ENCODE measurements at regions not wholly inside any gene's neighbourhood (a gene's known extent, or its start where the extent isn't known, plus 50 kb on each side); places are given as distances from the start of the nearest gene placed in this dataset.
"Not testable (repeated sequence)": the region's sequence is repeated elsewhere in the genome, so short reads cannot be mapped to it uniquely, and the experiment has no call there.

DNA sequence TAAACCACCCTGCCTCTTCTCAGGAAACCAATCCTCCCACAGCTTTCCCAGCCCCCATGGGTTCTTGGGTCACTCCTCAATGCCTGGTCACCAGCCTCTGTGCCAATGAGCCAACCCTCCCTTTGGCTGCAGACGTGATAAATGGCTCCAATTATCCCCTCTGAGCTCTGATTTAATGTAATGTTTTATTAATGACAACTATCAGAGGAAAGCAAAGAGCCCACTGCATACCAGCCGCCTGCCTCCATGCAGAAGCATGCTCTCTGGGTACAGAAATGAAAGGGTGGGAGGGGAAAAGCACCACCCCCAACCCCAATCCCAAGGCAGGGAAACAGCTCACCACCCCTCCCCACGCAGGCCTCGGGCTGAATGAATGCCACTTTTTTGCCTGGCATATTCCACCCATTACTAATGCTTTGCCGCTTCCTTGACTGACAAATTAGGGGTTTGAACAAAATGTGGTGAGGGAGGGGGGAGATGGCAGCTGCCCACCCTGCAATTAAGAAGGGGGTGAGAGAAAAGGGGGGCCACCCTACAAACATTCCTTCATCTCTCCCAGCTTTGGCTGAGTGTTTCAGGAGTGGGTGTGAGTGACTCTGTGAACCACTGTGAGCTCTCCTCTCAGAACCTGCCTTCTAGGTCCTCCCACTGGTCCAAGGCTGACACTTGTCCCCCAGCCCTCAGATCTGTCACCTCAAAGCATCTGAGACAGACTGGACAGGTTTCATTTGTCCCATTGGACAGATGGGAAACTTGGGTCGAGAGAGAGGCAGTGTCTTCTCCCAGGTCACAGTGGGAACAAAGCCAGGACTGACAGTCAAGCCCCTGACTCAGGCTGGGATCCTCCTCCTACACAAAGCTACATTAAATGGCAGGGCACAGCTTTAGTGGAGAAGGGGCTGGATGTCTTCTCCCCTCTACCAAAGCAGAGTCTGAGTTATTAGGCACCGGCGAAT is 161.5 kb downstream of the TMEM132E start:
- no peak for DNase-seq (ENCODE audit: low read depth, low spot score)

GRCh38 chr17:34739386-34739785 is 160.0 kb downstream of the TMEM132E start:
- no peak for DNase-seq (ENCODE audit: low read depth, low spot score)

GRCh38 chr17:34737673-34738072 is 158.3 kb downstream of the TMEM132E start:
- DNase-seq (ENCODE audit: low read depth, low spot score), result not testable (repeated sequence)

DNA sequence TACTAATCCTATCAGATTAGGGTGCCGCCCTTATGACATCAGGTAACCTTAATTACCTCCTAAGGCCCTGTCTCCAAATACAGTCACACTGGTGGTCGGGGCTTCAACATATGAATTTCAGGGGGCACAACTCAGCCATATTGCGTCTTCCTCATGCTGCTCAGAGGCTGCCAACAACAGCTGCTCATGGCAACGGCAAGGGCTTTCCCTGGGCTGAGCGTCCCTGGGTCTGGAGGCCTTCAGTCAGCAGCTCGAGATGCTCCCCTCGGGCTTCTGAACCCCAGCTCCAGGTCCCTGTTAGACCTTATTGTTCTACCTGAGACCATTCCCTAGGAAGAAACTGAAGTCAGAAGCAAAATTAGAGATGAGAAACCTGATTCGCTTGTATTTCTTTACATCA is 157.2 kb downstream of the TMEM132E start:
- no peak for DNase-seq (ENCODE audit: low read depth, low spot score)

DNA sequence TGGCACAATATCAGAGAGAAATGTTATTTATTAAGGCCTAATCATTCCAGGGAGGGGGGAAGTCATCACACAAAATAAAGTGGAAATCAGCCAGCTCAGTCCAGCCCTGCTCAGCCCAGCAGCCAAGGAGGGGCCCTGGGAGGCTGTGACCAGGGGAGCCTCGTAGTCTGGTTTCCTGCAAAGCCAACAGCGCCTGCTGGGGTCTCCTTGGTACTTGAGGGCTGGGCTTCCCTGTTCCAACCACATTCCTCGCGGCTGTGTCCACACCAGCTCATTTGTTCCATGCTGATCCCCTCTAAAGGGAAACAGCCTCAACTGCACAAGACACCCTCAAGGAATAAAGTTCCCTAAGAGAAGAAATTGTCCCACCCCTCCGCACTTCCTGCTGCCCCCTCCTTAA is 154.0 kb downstream of the TMEM132E start:
- no peak for DNase-seq (ENCODE audit: low read depth, low spot score)

DNA sequence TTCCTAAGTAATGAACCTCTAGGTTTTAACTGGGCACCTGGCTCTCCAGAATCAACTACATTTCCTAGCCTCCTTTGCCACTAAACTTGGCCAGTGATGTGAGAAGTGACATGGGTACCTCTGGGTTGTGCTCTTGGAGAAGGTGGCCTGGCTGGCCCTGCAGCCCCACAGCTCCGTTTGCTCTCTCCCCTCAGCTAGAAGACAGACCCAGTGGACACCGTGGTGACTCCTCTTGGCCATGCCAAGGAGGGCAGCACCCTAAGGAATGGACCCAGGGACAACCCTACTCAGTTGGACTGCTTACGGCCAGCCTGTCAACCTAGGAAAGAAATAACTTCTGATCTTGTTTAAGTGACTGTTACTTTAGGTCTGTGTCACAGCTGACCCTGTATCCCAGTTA is 151.4 kb downstream of the TMEM132E start:
- DNase-seq (ENCODE audit: low read depth, low spot score), result no peak

DNA sequence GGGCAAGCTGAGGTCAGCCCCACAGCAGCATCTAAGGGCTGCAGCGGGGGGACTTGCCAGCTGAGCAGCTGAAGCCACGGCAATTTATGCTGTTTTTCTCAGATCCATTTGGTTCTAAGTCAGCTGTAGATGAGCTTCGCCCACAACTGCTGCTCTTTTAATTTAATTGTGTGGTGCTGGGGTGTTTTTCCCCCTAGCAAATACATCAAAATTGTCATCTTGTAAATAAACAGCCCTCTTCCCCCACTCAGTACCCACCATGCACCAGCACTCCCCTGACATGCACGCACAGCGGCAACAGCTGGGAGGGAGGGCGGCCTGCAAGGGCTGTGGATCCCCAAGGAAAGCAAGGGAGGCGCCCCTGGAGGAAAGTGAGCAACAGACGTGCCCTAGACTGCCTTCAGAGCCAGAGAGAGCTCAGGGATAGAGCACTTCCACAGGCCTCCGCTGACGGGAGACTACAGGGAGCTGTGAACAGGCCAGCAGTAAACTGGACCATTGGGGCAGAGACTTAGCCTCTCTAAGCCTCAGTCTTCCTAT is 149.5 kb downstream of the TMEM132E start:
- no peak for DNase-seq (ENCODE audit: low read depth, low spot score)

DNA sequence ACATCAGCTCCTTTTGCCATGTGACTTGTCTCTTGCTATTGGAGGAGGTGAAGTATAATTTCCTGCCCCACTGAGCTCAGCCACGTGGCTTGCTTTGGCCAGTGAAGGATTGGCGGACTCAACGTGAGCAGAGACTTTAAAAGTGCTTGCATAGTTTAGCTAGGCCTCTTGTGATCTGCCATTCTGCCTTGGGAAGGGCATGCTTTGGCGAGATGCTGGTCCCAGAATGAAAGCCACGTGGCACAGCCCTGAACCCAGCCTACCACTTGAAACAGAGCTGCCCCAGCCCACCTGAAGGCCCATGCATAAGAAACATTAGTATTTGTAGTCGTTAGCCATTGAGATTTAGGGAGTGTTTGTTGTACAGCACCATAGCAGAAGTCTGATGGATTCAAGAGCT is 148.2 kb downstream of the TMEM132E start:
- no peak for DNase-seq (ENCODE audit: low read depth, low spot score)

- no peak for DNase-seq (ENCODE audit: low read depth, low spot score)
Observed at GRCh38 chr17:34726536-34727384, 147.4 kb downstream of the TMEM132E start.

- no peak for DNase-seq (ENCODE audit: low read depth, low spot score)
Observed at GRCh38 chr17:34725725-34726124, 146.3 kb downstream of the TMEM132E start.

DNA sequence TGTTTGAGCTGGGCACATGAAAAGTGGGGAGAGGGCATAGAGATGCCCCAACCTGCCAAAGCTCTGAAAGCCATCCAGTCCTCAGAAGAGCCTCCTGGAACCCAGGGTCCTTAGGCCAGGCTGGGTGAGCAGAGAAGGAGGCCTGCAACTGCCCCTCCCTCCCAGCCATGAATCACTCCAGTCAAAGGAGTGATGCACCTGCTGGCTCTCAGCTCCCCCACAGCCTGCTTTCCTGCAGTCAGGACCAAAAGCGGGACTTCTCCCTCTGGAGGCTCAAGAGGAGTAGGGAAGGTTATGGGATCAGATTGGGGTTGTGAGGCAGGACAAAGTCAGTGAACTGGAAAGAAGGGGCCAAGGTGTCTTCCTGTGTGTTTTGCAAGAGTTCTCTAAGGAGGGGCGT is 145.6 kb downstream of the TMEM132E start:
- DNase-seq (ENCODE audit: low read depth, low spot score), result no peak

GRCh38 chr17:34723875-34724274 is 144.5 kb downstream of the TMEM132E start:
- DNase-seq (ENCODE audit: low read depth, low spot score), result no peak

- no peak for DNase-seq (ENCODE audit: low read depth, low spot score)
Observed at GRCh38 chr17:34721326-34721725, 141.9 kb downstream of the TMEM132E start.

GRCh38 chr17:34720760-34721159 is 141.4 kb downstream of the TMEM132E start:
- DNase-seq (ENCODE audit: low read depth, low spot score), result no peak

GRCh38 chr17:34719569-34719968 is 140.2 kb downstream of the TMEM132E start:
- no peak for DNase-seq (ENCODE audit: low read depth, low spot score)

GRCh38 chr17:34717092-34717491 is 137.7 kb downstream of the TMEM132E start:
- DNase-seq (ENCODE audit: low read depth, low spot score), result no peak

- no peak for DNase-seq (ENCODE audit: low read depth, low spot score)
Observed at GRCh38 chr17:34716291-34716690, 136.9 kb downstream of the TMEM132E start.

GRCh38 chr17:34715504-34715903 is 136.1 kb downstream of the TMEM132E start:
- no peak for DNase-seq (ENCODE audit: low read depth, low spot score)

DNA sequence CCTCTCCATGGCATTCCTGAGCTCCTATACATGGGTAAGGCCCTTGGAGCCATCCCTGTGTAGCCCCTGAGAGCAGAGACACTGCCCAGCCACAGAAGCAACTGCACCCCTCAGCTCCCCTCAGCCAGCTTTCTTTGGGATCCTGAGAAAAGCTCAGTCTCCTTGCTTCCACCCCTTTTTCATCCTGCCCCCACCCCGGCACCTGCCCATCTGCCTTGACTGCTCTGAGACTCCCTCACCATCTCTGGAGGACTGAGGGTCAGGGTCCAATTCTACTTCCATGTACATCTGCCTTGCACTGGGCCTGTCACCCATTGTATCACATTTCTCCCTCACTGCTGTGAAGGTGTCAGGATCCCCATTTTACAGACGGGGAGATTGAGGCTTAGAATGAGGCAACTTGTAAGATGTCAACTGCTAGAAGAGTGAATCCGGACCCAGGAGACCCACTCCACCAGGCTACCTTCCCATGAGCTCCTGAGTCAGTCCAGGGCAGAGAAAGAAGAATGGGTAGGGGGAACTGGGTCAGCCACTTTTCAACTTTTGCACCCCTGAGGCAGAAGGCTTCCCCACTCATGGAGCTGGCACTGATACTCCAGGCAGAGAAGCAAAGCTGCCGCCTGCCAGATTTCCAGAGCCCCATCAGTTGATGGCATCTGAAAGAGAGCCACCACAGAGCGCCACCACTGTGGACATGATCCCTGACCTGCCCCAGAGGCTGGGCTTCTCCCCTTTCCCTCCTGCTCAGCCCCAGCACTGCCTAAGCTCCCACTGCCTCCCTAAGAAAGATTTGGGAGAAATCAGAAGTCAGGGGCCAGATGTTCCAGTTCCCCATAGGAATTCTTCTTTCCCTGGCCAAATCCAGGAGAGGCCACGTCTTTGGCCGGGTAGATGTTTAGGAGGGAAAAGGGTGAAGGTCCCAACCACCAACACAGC is 135.4 kb downstream of the TMEM132E start:
- no peak for DNase-seq (ENCODE audit: low read depth, low spot score)

DNA sequence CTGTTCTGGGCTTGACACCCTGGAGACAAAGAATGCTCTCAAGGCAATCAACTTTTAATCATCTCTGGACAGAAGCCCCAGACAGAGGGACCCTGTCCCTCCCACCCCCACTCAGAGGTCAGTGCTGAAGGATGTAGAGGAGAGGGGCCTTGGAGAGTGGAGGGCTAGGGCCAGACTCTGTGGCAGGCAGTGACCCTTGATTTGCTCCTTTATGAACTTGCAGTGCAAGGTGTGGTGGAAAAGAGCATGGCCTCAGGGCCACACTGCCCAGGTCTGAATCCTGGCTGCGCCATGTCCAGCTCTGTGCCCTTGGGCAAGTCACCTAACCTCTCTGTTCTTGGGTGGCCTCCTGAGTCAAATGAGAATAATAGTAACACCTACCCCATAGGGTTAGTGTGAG is 134.3 kb downstream of the TMEM132E start:
- no peak for DNase-seq (ENCODE audit: low read depth, low spot score)

Measured in ELF-1 (cell line).